Right ventricle myocardium superior (tissue), 1 donor: ENCODE measurements at regions not wholly inside any gene's neighbourhood (a gene's known extent, or its start where the extent isn't known, plus 50 kb on each side); places are given as distances from the start of the nearest gene placed in this dataset.

Experiments
- ATAC-seq: fragments of 200-7000 bp; cut with Tn5 transposase; one replicate; pipeline ENCODE4 v1.9.1; 2020; ENCODE audit warnings: mild to moderate bottlenecking; ENCODE audit not compliant: poor library complexity
- DNase-seq: peaks from one replicate; pipeline ENCODE4 v3.0.0-alpha.2; 2020
- intact Hi-C: fragments of 100-400 bp; cut with DNase I; formaldehyde crosslinking; loops from one replicate; pipeline ENCODE4 v1.11.2; 2022
- donor health status: DM: no; HTN: yes; CAD: no; lungs with severe emphysema.

DNA sequence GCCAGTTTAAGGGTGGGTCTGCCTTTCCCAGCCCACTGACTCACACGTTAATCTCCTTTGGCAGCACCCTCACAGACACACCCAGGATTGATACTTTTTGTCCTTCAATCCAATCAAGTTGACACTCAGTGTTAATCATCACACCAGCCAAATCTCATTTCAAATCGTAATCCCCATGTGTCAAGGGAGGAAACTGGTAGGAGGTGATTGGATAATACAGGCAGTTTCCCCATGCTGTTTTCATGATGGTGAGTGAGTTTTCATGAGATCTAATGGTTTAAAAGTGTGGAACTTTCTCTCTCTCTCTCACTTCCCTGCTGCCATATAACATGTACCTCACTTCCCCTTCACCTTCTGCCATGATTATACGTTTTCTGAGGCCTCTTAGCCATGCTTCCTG, 647.2 kb upstream of the FRG1 start:
- intact Hi-C loops: no loop called here
- ATAC-seq: no peak
- DNase-seq: no peak

DNA sequence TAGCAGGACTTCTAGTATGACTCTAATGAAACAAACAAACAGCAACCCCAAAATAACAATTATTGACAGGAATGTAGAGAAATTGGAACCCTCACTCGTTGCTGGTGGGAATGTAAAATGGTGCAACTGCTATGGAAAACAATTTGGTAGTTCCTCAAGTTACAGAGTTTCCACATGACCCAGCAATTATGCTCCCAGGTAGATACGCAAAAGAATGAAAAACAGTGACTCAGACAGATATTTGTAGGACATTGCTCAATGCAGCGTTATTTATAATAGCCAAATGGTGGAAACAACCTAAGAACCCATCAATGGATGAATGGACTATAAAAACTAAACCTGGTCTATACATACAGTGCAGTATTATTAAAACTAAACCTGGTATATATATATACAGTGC, 646.1 kb upstream of the FRG1 start:
- DNase-seq: no peak
- ATAC-seq: no peak
- intact Hi-C loops: no loop called here

DNA sequence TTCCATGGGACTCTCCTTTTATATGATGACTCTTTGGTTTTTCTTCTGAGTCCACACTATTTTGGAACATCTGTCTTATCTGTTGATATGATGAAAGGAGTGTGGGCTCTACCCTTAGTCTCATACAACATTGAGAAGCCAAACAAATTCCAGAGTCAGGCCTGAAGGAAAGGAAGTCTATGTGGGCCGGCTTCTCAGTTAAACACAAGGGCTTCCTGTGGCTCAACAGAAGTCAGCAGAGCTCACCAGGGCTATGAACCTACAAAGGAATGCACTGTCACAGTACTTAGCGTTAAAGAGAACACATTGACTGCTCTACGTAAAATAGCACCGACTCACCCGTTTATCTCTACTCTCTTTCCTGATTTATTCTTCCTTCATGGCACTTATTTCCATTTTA, 641.0 kb upstream of the FRG1 start:
- DNase-seq (no peak), ATAC-seq (no peak)
- intact Hi-C loops: no loop called here

DNA sequence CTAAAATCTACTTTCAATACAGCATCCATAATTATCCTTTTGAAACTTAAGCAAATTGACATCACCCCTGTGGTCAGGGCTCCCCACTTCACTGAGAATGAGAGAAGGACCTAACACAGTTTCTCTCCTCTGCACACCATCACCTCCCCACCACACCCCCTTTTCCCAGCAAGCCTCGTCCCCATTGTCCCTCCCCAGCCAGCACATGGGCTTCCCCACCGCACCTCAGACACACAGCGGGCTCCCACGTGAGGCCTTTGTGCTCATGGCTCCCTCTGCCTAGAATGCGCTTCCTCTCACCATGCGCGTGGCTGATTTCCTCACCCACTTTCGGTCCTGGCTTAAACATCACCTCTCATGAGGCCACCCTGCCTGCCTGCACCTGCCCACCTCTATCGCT, 639.0 kb upstream of the FRG1 start:
- ATAC-seq: no peak
- no peak for DNase-seq
- intact Hi-C loops: no loop called here

DNA sequence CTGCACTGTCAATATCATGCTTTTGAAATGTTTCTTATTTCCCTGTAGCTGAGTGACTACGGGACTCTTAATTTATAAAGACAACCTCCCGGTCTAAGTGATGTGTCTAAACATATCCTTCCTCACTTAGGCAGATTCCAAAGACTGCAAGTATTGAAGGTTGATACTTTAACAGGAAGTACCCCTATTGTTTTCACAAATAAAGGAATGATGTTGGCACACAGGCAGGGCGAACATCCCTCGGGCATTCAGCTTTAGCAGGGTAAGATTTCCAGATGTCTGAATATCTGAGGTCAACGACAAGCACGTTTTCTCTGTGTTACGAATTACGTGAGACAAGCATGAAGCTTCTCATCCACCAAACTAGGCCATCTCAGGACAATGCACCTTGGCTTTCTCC, 638.0 kb upstream of the FRG1 start:
- DNase-seq (no peak), ATAC-seq (no peak)
- intact Hi-C loops: no loop called here

DNA sequence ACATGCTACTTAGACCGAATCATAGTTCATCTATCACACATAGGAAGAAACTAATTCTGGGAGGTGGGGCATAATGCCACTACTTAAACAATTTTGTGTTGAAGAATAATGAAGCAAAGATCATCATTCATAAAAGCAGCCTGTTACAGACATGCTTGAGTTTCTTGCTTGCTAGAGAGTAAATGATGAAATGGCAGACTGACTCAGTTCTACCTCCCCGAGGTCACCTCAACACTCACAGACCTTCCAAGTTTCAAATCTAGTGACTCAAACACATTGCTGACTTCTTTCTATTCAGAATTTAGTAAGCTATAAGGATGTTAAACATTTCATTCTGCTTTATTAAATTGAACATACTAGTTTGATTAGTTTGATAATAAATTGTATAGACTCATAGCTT, 636.5 kb upstream of the FRG1 start:
- no peak for ATAC-seq
- intact Hi-C loops: no loop called here

DNA sequence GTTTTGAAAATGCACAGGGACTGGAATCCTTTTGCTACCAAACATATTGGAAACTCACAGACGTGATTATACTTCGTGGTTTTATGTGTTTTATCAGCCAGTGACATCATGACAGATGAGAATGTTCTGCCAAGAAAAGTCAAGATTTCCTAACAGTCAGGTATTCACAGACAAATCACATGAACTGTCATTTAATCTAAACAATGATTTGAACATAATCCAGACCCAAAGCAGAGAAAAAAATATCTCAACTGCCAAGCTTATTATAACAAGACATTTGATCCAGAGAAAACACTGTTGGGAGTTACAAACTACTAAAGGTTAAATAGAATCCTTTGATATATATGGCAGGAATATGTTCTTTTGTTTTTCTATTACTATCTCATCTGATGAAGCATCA, 635.9 kb upstream of the FRG1 start:
- intact Hi-C loops: no loop called here
- ATAC-seq (no peak), DNase-seq (no peak)

More for the DNA sequence above, 636.5 kb upstream of the FRG1 start:
- no peak for DNase-seq

DNA sequence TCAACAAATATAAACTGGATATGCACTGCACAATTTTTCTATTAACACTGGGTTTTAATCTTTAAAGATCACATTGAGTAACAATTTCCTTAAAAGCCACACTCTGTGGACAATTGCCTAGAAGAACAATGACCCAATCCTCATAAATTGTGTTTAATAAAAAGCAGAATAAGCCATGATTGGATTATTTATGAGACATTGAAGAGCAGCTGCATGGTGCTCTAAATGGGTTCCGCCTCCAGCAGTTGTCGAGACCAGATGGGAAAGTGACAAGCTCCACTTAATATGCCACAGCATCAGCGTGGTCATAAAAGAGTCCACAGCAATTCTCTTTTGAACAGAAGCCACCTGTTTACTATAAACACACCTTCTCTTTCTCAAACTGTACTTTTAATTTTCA, 635.2 kb upstream of the FRG1 start:
- ATAC-seq (no peak), DNase-seq (no peak)
- intact Hi-C loops: no loop called here

DNA sequence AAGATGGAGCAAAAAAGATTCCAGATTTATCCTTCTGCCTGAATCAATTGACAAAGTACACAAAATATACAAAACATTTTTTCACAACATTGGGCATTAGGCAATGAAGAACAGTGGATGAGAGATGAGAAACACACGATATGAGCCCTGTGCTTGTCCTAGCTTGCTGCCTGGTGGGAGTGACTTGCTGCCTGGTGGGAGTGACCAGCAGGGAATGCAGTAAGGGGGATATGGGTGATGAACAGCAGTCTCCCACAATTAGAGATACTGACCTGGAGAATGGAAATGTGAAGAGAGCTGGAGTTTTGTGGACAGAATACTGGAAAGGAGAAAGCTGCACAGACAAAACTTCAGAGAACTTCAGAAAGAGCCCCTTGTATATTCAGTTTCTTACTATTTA, 629.4 kb upstream of the FRG1 start:
- intact Hi-C loops: no loop called here

DNA sequence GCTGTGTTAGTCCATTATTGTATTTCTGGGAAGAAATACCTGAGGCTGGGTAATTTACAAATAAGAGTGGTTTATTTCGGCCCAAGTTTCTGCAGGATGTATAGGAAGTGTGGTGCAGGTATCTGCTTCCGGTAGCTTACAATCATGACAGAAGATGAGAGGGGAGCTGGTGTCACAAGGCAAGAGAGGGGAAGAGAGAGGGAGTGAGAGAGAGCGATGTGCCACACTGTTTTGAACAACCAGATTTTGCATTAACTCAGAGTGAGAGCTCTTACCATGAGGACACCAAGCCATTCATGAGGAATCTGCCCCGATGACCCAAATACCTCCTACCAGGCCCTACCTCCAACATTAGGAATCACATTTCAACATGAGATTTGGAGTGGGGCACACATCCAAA, 627.6 kb upstream of the FRG1 start:
- intact Hi-C loops: no loop called here
- DNase-seq: no peak
- ATAC-seq: no peak

More for the DNA sequence above, 629.4 kb upstream of the FRG1 start:
- DNase-seq (no peak), ATAC-seq (no peak)

DNA sequence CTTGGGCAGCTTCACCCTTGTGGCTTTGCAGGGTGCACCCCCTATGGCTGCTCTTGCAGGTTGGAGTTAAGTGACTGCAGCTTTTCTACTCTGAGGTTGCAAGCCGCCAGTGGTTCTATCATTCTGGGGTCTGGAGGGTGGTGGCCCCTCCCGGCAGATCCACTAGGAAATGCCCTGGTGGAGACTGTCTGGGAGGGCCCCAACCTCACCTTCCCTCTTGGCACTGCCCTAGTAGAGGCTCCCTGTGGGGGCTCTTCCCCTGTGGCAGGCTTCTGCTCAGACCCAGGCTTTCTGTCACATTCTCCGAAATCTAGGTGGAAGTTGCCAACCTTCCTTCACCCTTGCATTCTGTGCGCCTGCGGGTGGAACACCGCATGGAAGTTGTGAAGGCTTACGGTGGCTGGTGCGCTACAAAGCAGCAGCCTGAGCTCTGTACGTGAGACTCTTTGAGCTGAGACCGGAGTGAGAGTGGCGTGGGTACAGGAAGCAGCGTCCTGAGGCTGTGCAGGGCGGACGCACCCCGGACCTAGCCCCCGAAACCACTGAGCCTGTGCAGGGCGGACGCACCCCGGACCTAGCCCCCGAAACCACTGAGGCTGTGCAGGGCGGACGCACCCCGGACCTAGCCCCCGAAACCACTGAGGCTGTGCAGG, 626.7 kb upstream of the FRG1 start:
- intact Hi-C loops: no loop called here
- no peak for DNase-seq
- no peak for ATAC-seq

DNA sequence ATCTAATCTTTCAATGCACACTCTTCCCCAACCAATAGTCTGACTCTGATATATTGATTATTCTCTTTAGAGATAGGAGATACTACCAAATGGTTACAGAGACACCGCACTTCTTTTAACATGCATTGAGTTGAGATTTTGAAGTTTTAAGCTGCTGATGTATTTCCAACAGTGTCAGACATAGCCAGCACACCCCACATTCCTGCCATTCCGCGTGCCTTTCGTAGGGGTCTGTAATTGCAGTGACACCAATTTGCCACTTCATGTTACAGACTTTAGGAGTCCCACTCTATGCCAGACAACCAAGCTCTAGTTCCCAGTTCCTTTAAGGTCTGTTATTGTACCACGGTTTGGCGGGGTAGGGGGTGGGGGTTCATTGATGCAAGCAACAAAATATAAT, 618.2 kb upstream of the FRG1 start:
- intact Hi-C loops: no loop called here
- ATAC-seq (no peak), DNase-seq (no peak)

DNA sequence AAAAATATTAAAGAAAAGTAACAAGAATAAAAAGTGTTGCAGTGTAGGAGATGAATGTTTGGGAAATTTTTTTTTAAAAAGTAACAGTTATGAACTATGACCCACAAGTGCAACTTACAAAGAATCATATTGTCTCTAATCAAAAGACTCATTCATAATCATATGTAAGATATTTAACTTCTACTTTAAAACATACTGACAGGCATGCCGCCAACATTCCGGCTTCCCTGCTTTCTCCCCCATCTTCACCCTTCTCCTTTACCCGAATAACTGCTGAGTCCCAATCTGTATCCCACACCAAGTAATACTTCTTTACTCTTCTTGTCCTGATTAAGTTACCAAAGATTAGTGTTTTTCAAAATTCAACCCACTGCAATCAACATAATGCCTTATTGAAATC, 598.8 kb upstream of the FRG1 start:
- DNase-seq (no peak), ATAC-seq (no peak)
- intact Hi-C loops: no loop called here

DNA sequence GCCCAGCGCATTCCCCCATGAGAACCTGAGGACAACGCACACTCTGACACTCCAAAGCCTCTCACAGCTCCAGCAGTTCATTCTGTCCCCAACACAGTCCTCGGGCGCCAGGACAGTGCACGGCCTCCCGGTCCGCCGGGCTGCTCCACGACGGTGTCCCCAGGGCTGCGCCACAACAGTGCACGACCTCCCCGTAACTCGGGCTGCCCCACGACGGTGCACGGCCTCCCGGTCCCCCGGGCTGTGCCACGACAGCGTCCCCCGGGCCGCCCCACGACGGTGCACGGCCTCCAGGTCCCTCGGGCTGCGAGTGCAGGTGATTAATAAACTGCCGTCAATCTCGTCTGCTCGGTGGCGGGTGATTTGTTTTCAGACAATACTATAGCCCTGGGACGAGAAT, 585.1 kb upstream of the FRG1 start:
- DNase-seq (no peak), ATAC-seq (no peak)
- intact Hi-C loops: no loop called here

DNA sequence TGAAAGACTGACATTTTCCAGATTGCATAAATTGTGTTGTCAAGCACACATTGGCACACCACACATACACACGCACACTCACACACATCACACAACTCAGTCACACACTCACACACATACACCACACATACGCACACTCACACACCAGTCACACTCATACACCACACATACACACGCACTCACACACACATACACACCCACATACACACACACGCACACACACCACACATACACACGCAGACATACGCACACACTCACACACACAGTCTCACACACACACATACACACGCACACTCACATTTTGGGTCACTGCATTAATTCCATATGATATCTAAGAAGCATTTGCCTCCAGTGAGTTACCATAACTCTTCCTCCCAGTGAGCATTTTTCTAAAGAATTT, 578.3 kb upstream of the FRG1 start:
- ATAC-seq (no peak), DNase-seq (no peak)
- intact Hi-C loops: no loop called here

DNA sequence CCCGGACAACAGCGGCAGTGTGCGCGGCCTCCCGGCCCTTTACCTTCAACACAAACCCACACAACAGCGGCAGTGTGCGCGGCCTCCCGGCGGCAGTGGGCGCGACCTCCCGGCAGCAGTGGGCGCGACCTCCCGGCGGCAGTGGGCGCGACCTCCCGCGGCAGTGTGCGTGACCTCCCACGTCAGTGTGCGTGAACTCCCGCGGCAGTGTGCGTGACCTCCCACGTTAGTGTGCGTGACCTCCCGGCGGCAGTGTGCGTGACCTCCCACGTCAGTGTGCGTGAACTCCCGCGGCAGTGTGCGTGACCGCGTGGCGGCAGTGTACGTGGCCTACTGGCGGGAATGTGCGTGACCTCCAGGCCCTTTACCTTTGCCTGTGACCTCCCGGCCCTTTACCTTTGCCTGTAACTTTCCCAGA, 576.6 kb upstream of the FRG1 start:
- ATAC-seq: no peak
- intact Hi-C loops: no loop called here
- DNase-seq: no peak

DNA sequence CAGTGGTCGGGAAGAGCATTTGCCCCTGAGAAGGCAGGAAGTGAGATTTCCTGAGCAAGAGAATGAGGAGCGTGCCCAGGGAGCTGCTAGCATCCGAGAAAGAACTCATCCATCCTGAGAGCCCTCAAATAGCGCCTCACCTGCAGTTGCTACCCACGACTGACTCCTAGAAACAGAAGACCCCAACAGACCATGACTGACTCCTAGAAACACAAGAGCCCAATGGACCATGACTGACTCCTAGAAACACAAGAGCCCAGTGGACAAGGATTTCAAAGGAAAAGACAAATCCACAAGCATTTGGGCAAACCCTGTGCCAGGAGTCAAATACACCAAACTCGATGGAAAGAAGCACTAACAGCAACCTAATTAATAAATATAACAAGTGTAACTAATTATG, 575.2 kb upstream of the FRG1 start:
- intact Hi-C loops: no loop called here
- ATAC-seq (no peak), DNase-seq (no peak)

DNA sequence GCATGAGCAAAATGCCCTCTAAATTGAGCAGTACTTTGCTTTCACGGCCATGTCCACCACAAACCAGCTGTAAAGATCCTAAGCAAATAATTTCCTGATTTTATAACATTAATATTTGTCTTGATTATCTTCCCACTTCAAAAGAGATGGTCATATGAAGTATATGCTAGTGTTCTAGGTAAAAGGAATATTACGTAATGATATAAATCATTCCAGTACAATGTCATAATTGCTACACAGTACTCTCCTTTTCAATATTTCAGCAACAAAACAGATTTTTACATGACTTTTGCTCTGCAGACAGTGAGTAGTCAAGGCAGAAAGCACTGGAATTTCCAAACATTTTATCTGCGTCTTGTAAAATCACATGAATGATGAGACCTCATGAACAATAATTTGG, 572.8 kb upstream of the FRG1 start:
- ATAC-seq (no peak), DNase-seq (no peak)
- intact Hi-C loops: no loop called here

DNA sequence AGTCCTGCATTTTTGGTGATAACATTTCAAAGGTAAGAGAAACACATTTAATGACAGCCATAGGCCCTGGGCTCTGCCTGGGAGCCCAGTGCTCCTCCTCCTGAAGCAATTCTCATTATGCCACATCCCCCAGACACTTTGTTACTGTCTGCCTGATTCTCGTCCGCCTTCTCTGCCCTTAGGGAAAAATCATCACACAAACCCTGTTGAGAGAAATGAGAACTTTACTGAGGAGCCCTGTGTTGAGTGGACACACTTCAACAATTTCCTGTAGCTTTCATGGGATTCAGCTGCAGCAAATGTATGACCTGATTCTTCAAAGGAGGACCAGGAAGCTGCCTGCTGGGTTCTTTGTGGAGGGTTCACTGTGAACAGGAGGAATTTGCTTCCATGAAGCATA, 566.5 kb upstream of the FRG1 start:
- ATAC-seq (no peak), DNase-seq (no peak)
- intact Hi-C loops: no loop called here

DNA sequence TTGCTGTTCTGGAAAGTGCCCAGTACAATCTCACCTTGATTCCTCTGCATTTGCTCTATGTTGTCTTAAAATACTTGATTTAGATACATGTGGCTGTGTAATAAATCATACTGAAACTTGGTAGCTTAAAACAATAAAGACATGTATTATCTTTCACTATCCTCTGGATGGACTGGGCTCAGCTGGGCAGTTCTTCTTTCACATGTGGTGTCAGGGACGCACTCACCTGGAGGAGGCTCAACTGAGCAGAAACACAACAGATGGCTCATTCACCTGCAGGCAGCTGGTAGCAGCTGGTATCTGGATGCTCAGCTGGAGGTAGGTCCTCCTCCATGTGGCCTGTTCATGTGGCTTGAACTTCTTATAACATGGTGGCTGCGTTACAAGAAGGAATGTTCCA, 563.8 kb upstream of the FRG1 start:
- DNase-seq: no peak
- intact Hi-C loops: no loop called here
- ATAC-seq: no peak

DNA sequence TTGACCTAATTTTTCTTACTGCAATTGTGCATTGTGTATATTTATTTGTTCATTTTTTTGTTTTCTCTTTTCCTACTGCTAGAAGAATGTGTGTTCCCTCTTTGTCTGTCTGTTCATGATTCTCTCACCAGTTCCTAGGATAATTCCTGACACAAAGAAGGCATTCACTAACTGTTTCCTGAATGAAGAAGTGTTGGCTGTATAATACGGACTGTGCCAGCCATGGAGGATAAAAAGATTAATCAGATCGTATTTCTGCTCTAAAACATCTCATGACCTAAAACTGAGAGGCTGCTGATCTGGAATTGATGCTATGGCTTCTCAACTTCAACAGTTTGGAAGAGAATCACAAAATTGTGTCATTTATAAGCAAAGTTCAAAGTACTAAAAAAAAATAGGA, 563.1 kb upstream of the FRG1 start:
- intact Hi-C loops: no loop called here
- ATAC-seq (no peak), DNase-seq (no peak)

DNA sequence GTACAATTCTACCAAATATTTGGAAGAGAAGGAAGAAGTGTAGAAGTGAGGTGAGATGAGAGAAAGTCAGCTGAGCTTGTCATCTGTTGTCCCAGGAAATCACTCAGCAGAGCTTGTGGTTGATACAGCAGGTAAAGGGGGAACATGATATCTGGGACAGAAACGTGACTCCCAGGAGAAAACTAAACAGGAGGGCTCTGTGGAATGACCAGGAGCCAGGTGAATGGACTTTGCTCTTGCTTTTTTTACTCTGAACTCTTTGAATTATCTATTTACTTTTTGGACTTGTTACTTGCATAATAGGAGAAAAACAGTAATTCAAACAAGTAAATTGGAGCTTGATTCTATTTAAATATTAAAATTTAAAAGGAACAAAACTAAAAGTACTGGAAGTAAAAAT, 555.6 kb upstream of the FRG1 start:
- DNase-seq (no peak), ATAC-seq (no peak)
- intact Hi-C loops: no loop called here
